ENCODE measurements at regions not wholly inside any gene's neighbourhood (a gene's known extent, or its start where the extent isn't known, plus 50 kb on each side); places are given as distances from the start of the nearest gene placed in this dataset.

GRCh38 chr10:3251172-3251571 is 78.6 kb upstream of the PITRM1 start:
- no peak for DNase-seq

DNA sequence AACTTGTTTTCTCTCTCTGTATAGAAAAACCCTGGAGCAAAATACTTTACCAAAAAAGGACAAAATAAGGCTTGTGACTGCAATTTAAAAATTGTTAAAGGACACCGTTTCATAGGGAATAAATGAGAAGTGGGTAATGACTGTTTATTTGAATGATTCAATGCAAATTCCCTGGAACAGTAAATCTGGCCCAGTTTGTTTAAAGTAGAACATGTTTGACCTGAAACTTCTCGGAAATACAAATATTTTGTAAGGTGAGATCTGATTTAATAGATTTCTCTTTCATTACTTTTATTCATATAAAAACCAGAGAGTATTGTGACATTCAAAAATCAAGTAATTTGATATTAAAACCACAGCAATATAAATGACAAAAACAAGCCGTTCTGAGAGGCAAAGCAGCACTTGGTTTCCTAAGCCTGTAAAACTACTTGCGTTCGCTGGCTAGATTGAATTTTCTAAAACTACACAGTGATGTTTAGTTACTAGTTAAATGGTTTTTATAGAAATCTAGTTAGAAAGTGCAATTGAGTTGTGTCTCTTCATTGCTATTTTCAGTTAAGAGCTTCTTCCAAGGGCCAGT is 76.8 kb upstream of the PITRM1 start:
- no peak for DNase-seq

DNA sequence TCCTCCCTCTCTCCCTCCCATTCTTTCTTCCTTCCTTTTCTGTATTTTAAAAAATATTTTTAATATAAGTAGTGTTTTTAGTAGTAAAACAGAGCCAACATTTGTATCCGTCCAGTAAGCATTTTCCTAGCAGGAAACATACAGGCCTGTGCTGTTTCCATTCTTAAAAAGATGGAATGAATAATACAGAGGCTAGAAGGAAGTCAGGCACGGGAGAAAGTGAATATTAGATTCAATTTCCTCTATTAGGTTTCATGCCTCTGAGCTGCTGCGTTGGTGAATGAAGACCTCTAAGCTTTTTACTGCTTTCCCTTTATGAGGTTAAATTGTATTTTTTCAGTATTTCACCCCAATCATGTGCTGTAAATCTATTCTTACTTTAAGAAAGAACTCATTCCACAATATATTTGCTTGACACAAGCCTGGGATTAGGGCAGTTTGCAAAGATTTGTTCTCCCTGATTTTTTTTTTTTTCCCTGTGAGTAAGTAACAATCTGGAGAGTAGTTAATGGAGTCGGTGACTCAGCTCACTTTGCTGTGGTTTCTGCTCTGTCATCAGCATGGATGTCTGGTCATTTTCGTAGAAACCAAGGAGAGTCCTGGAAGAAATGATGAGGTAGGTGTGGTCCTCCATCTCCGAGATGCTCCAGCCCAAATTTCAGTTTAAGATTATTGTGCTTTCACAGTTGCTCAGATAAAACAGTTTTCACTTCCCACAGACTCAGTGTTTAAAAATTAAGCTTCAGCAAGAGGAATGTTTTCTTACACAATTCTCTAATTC is 76.1 kb upstream of the PITRM1 start:
- DNase-seq, result no peak

GRCh38 chr10:3245395-3245794 is 72.8 kb upstream of the PITRM1 start:
- DNase-seq, result no peak

GRCh38 chr10:3241967-3242650 is 69.5 kb upstream of the PITRM1 start:
- no peak for DNase-seq

DNA sequence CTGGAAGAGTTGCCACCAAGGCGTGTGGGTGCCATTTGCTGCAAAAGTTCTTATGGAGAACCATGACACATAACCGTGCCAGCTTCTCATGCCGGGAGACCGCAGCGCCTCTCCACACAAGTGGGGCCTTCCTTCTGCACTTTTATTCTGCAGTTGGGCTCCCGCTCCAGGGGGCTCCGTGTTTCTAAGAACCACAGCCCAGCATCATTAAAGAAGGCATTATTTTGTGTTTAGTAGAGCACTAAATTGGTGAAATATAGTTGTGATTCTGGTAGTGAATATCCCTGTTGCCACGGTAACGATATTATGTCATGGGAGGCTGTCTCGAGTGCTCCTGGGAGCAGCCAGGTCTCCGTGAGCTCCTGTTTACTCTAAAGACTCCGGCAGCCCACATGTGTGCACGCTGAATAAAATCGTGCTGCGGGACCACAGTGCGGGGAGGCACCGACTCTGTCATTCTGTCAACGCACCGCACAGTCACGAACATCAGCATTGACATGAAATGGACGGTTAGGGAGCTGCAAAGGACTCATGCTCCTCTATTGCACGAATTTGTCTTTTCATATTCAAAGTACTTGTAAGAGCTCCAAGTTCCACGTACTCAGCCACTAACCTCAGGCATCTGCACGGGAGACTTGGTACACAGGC is 68.8 kb upstream of the PITRM1 start:
- no peak for DNase-seq

DNA sequence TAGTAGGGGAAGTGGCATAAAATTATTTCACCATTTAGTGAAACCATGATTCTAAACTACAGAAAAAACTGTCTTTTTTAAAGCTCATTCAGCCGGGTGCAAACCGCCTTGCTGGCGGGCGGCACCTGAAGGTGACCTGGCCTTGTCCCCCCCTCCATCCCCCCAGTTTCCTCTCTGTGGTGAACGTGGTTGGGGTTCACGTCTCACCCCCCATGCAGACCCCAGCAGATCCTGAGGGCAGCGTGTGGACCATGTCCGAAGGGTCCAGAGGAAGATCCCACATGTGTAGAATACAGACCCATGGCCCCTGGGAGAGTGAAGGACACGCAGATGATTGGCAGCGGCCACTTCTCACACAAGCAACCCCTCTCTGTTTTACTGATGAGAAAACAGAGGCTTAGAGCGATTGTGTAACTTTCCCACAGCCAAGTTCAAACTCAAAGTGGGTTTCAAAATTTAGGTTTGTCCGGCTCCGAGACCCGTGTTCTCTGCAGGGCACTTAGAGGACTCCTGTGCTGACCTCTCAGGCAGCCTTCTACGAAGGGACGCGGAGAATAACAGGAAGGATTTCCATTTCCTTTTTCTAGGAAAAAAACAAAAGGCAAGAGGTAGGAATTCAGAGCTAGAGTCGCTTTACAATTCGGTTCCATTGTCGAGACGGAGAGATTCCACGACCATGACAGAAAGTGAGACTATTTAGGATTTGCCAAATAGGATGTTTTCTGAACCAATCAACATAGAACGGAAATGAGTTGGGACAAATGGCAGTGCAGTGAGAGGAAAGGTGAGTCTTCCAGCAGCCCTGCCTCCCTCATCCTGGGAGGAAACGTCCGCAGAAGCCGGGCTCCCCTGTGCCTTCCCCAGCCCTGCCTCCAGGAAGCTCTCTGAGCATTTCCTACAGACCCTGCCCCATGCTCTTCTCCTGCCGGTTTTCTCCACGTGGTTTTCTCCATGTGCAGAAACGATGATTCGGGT is 67.6 kb upstream of the PITRM1 start:
- no peak for DNase-seq

GRCh38 chr10:3239066-3239919 is 66.7 kb upstream of the PITRM1 start:
- DNase-seq, result peak; percentile 88

GRCh38 chr10:3238115-3238871 is 65.7 kb upstream of the PITRM1 start:
- no peak for DNase-seq

DNA sequence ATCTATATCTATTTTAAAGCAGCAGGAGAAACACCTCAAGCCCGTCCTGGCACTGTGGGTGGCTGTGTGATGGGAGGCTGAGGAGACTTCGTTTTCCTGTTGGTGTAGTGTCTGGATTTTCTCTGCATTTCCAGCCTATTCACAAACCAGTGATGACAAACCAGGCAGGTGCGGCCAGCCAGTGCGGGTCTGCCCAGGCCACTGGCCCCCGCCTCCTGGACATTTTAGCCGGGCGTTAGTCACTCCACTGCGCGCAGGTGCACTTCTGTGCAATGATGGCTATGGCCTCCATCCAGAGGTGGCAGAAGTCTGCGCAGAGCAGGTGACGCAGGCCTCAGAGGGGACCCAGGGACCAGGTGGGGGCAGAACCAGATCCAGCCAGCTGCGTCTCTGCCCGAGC is 64.9 kb upstream of the PITRM1 start:
- DNase-seq, result no peak

DNA sequence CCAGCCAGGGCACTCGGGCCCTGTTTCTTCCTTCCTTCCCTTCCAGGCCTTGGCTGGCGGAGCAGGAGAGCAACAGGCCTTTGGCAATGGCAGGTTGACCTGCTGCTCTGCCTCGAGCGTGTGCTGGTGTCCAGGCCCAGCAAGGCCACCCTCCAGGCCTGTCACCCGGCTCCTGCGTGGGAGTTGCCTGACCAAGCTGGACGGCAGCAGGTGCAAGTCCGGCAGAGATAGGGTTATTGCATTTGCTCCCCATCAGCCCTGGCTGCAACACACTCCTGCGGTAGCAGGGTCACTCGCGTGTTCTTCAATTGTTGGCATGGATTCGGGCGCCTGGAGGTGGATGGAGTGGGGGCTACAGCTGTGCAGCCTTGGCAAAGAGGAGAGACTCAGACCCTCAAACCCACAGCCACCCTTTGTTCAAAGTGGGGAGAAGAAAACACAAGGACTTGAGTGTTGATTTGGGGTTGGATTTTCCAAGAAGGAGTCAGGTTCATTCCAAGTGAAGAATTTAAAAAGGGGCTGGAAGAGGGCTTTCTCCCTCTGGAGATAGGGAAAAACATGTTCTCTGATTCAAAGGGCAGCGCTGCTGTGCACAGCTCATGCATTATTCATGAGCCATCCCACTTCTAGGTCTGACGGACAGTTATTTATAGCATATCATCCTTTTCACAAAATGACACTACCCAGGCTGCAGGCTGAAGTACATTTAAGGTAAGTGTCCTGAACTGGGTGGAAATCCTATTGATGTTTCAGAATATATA is 64.2 kb upstream of the PITRM1 start:
- DNase-seq, result no peak

- DNase-seq, result no peak
Observed at GRCh38 chr10:3235996-3236510, 63.5 kb upstream of the PITRM1 start.

GRCh38 chr10:3235395-3235794 is 62.8 kb upstream of the PITRM1 start:
- no peak for DNase-seq

DNA sequence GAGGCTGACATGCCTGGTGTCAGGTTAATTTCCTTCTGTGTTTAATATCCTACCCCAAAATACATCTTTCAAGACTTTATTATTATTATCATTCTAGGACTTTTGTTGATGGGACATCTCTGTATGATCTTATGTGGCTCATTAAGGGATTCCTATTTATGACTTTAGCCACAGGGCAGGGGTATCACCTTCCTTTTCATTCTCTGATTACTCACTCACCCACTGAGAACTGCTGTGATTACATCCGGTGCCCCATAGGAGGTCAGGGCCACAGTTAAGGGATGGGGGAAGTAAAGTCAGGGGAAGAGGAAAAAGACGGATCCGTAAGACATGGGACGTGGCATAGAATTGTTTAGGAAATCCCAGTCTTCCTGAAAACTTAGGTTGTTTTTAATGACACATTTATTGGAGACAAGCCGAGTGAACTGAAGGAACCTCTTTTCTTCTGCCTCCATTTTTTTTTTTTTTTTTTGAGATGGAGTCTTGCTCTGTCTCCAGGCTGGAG is 61.0 kb upstream of the PITRM1 start:
- DNase-seq, result no peak

DNA sequence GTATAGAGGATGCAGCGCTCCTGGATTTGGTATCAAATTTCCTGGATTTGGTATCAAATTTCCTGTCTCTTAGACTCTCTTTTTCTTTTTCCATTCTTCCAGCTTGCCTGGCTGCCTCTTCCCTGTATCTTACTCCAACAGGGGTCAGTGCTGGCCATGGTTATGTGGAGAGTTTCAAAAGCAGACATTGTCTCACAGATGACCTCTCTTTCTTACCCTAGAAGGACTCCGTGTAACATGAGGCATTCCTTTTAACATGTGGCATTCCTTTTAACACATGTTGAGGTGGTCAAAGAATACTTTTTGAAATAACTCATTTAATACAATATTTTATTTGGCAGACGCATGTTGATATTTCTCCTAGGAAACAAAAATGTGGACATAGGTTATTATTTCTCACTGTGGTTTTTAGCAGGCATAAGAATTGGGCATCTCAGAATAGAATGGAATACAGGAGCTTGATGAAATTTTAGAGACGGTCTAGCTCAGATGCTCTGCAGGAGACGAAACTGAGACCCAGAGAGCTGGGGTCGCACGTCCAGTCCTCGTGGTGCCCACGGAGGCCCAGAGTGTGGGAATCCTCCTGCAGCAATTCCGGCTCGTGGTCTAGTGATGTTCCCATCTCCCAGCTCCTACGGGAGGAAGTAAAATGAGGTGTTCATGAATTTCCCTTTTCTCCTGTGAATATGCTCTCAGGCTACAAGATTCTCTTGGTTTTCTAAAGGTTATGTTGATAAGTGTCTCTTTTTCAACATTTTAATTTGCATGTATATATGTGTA is 59.6 kb upstream of the PITRM1 start:
- no peak for DNase-seq

- no peak for DNase-seq
Observed at GRCh38 chr10:3229815-3230214, 57.2 kb upstream of the PITRM1 start.

DNA sequence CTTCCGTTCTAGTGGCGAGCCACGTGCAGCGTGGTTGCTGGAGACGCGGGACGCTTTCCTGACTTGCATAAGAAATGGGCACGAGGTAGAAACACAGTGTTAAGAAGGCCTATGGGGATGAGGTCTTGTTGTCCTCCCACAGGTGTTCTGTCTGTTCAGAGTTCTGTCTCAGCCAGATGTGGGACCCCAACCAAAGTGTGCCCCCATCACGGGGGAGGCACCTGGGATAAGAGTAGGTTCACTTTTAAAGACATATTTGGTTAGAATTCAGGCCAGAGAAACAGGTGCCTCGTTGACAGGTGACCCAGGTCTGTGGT is 56.0 kb upstream of the PITRM1 start:
- DNase-seq, result no peak

DNA sequence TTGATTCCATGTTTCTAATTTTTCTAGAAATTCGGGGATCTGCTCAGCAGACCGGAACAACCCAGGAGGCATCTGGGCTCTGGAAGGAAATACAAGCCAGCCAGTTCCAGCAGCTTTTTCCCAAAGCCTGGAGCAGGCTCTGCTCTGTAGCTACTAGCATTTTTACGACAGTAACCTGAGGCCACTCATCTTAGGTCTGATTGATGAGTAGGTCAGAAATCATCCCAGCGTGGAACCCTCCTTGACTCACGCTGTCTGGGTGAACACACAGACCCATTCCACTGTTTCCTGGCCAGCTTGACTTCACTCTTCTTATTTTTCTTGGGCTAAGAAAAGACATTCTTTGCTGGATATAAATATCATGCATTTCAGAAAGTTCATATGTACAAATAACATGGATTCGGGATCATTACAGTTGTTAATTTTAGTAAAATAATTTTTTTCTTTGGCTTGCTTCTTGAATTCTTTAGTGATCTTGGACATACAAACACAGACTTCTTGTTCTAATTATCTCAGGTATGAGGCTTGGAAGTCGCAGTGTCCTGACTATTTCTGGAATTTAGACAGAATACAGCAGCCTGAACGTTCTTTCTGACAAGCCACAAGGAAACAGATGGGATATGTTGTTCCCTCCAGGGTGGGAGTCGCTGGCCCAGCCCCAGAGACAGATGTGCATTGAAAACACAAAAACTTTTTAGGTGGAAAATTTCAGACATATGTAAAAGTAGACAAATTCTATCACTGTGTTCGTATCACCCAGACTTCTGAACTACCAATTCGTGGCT is 54.6 kb upstream of the PITRM1 start:
- no peak for DNase-seq

Measured in activated CD8-positive, alpha-beta memory T cell treated with anti-CD3 and anti-CD28 coated beads, Interleukin-2, amount 50 U/mL, for 48 hours (primary cell).